BE2C (cell line): ENCODE measurements at regions not wholly inside any gene's neighbourhood (a gene's known extent, or its start where the extent isn't known, plus 50 kb on each side); places are given as distances from the start of the nearest gene placed in this dataset.

Experiments used
- DNase-seq: peaks from one replicate; pipeline ENCODE4 v3.0.0-alpha.2; 2020
- H3K27me3 ChIP-seq: fragments of 250-450 bp; sonication (Bioruptor Pico); 2 replicates; pipeline ENCODE4 v1.5.1; 2020; ENCODE audit warnings: mild to moderate bottlenecking
- H3K36me3 ChIP-seq: fragments of 250-450 bp; sonication (Bioruptor Pico); 2 replicates; pipeline ENCODE4 v1.5.1; 2020; ENCODE audit warnings: mild to moderate bottlenecking
- H3K4me1 ChIP-seq: fragments of 250-450 bp; sonication (Bioruptor Pico); 2 replicates; pipeline ENCODE4 v1.5.1; 2020
- H3K4me3 ChIP-seq: 2 replicates; pipeline ENCODE4 v1.5.1; 2011; ENCODE audit warnings: low read depth, low read length
- H3K9me3 ChIP-seq: fragments of 250-450 bp; sonication (Bioruptor Pico); 2 replicates; pipeline ENCODE4 v1.5.1; 2020
- CTCF ChIP-seq: IDR thresholded peaks from 2 replicates; pipeline ENCODE4 v1.5.1; 2012; ENCODE audit warnings: mild to moderate bottlenecking, low read depth, low read length

- no peaks in the 10 kb centered on the region for H3K9me3 ChIP-seq
- H3K36me3 ChIP-seq = no peaks in the 10 kb centered on the region
- H3K4me1 ChIP-seq = no peaks in the 10 kb centered on the region; the same call in 1 of the 2 replicates
- no peak overlapping the region for H3K4me3 ChIP-seq
- DNase-seq = no peak
- H3K27me3 ChIP-seq = no peaks in the 10 kb centered on the region
- TF ChIP-seq CTCF = no peak
Measured at GRCh38 chr2:138282014-138282672, 219.4 kb upstream of the SPOPL start.

- no peak for DNase-seq
- no peaks in the 10 kb centered on the region for H3K9me3 ChIP-seq
- no peaks in the 10 kb centered on the region for H3K4me1 ChIP-seq
- no peaks in the 10 kb centered on the region for H3K36me3 ChIP-seq
- TF ChIP-seq CTCF = no peak
- no peaks in the 10 kb centered on the region for H3K27me3 ChIP-seq
- H3K4me3 ChIP-seq = no peak overlapping the region
Measured at GRCh38 chr2:138291805-138292204, 209.8 kb upstream of the SPOPL start.

- Histone ChIP-seq H3K36me3 (no peaks in the 10 kb centered on the region), H3K4me1 (no peaks in the 10 kb centered on the region), H3K4me3 (no peak overlapping the region), H3K9me3 (no peaks in the 10 kb centered on the region), H3K27me3 (no peaks in the 10 kb centered on the region)
- no peak for TF ChIP-seq CTCF
- no peak for DNase-seq
Measured at GRCh38 chr2:138293045-138293444, 208.5 kb upstream of the SPOPL start.

- no peaks in the 10 kb centered on the region for H3K9me3 ChIP-seq
- no peak for DNase-seq
- H3K4me3 ChIP-seq = no peak overlapping the region
- no peaks in the 10 kb centered on the region for H3K27me3 ChIP-seq
- no peaks in the 10 kb centered on the region for H3K4me1 ChIP-seq
- no peaks in the 10 kb centered on the region for H3K36me3 ChIP-seq
- no peak for TF ChIP-seq CTCF
Measured at GRCh38 chr2:138293549-138293948, 208.0 kb upstream of the SPOPL start.

GRCh38 chr2:138294451-138294850 is 207.1 kb upstream of the SPOPL start:
- no peaks in the 10 kb centered on the region for H3K9me3 ChIP-seq
- DNase-seq = no peak
- no peaks in the 10 kb centered on the region for H3K27me3 ChIP-seq
- H3K4me1 ChIP-seq = no peaks in the 10 kb centered on the region
- H3K36me3 ChIP-seq = no peaks in the 10 kb centered on the region
- TF ChIP-seq CTCF = no peak
- H3K4me3 ChIP-seq = no peak overlapping the region

- Histone ChIP-seq H3K27me3 (no peaks in the 10 kb centered on the region), H3K4me1 (no peaks in the 10 kb centered on the region), H3K36me3 (no peaks in the 10 kb centered on the region), H3K9me3 (no peaks in the 10 kb centered on the region), H3K4me3 (no peak overlapping the region)
- TF ChIP-seq CTCF = no peak
- DNase-seq = no peak
Measured at GRCh38 chr2:138296365-138296764, 205.2 kb upstream of the SPOPL start.
